GM10266 (cell line): ENCODE measurements at regions not wholly inside any gene's neighbourhood (a gene's known extent, or its start where the extent isn't known, plus 50 kb on each side); places are given as distances from the start of the nearest gene placed in this dataset.

ENCODE experiments used
- DNase-seq: peaks from one replicate; pipeline ENCODE4 v3.0.0; 2012; ENCODE audit errors: extremely low spot score
- CTCF ChIP-seq: IDR thresholded peaks from 2 replicates; pipeline ENCODE4 v1.5.1; 2012; ENCODE audit warnings: mild to moderate bottlenecking, low read depth; ENCODE audit not compliant: control insufficient read depth, insufficient read depth; ENCODE audit errors: missing control alignments

DNA sequence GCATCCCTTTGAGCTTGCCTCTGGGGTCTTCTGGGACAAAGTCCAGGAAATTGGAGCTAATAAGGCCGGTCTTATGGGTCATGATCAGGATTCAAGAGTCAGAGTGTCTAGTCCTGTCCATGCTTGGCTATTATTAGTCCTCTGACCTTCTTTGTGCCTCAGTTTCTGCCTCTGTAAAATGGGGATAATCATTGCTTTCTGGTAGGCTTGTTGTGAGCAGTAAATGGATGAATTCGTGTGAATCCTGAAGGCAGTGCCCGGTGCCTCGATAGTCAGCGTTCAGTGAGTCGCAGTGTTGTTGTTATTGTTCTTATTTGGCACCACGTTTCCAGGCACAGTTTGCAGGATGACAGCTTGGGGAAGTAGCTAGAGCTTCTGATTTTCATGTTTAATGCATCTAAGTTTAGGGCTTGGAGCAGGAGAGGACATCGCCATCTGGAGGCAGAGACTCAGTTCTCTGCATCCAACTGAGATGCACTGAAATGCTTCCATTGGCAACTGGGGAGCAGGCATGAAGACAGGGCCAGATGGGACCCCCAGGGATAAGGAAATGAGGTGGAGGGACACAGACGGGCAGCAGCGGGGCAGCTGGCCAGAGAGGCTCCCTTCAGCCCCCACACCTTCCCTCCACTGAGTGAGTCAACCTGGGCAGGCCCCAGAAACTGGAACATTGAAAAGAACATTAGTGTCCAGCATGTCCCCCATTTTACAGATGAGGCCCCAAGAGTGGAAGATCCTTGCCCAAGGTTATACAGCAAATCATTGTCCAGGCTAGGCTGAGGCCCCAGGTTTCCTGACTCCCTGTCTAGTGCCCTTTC, 160.3 kb downstream of the PTPRU start:
- peak; percentile 18 for TF ChIP-seq CTCF
- DNase-seq = no peak

GRCh38 chr1:29395736-29396437, 159.6 kb downstream of the PTPRU start:
- TF ChIP-seq CTCF = no peak
- no peak for DNase-seq

GRCh38 chr1:29394521-29395225, 158.4 kb downstream of the PTPRU start:
- no peak for DNase-seq
- no peak for TF ChIP-seq CTCF

DNA sequence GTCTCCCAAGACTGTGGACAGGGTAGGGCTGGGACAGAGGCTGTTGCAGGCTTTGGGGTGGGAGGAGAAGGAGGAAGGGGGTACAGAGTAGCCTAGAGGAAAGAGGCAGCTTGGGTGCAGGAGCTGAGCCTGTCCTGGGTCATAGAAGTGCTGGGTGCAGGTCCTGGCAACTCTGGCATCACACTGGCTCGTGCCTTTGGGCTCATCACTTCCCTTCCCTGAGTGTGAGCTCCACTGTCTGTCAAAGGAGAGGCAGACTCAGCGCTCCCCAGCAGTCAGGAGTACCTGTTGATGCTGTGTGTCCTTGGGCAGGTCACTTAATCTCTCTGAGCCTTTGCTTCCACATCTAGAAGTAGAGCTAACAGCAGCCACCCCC, 157.1 kb downstream of the PTPRU start:
- DNase-seq = no peak
- no peak for TF ChIP-seq CTCF

DNA sequence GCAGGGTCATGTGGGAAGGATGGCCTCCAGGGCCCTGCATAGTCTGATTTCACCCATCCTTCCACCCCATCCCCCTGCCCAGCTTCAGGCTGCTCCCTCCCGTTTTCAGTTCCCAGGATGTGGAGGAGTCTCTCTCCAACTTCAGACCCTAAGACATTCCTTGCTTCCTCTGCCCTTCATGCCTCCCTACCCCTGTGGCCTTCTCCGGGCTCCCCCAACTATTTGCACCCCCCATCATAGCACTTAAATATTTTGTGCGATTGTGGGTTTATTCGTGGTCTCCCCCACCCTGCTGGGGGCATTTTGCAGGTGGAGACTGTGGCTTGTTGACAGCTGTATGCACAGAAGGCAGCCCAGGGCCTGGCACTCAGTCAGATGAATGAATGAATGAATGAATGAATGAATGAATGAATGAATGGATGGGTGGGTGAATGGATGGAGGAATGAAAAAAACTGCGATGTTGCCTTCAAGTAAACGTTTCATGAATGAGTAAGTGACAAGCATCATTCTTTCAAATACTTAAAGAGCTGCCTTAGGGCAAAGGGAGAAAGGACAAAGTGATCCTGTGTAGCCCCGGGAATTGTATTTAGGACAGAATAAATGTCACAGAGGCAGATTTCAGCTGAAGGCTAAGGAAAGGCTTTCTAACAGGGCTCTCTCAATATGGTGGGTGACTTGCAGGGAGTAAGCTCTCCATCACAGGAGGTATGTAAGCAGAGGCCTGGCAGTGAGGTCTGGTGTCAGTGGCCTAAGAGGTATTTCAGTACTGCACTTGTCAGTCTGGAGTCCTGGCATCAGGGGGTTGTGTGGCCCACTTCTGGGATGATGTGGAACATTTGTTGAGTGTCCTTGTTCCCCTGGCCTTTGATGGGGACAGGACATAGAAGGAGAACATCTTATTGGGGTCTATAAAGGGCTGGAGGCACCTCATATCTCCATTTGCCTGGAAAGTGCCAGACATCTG, 156.4 kb downstream of the PTPRU start:
- DNase-seq = no peak
- no peak for TF ChIP-seq CTCF

GRCh38 chr1:29392036-29392435, 155.7 kb downstream of the PTPRU start:
- TF ChIP-seq CTCF = no peak
- no peak for DNase-seq
